C4-2B (cell line): ENCODE measurements at regions not wholly inside any gene's neighbourhood (a gene's known extent, or its start where the extent isn't known, plus 50 kb on each side); places are given as distances from the start of the nearest gene placed in this dataset.

Experiments used
- H3K27ac ChIP-seq: fragments of 450-650 bp; 2 replicates; pipeline ENCODE4 v1.5.1; 2017
- CTCF ChIP-seq: fragments of 450-650 bp; conservative IDR thresholded peaks from 2 replicates; pipeline ENCODE4 v1.5.1; 2017; ENCODE audit warnings: mild to moderate bottlenecking
- ZFX ChIP-seq: fragments of 450-650 bp; IDR thresholded peaks from 2 replicates; pipeline ENCODE4 v1.6.1; 2017

GRCh38 chr6:28597217-28597835 is 71.6 kb downstream of the GPX5 start:
- no peak for TF ChIP-seq ZFX
- TF ChIP-seq CTCF, result no peak
- peak overlapping the region; percentile 57; the same call in 1 of the 2 replicates for H3K27ac ChIP-seq

GRCh38 chr6:28597924-28598722 is 72.4 kb downstream of the GPX5 start:
- TF ChIP-seq ZFX (no peak), CTCF (no peak)
- peak overlapping the region; percentile 57 for H3K27ac ChIP-seq

GRCh38 chr6:28598757-28599686 is 73.3 kb downstream of the GPX5 start:
- H3K27ac ChIP-seq, result no peak overlapping the region
- no peak for TF ChIP-seq ZFX
- no peak for TF ChIP-seq CTCF

- H3K27ac ChIP-seq, result no peak overlapping the region
- TF ChIP-seq ZFX (no peak), CTCF (no peak)
Measured at GRCh38 chr6:28600245-28600644, 74.6 kb downstream of the GPX5 start.

GRCh38 chr6:28603891-28604290 is 78.2 kb downstream of the GPX5 start:
- TF ChIP-seq CTCF (no peak), ZFX (no peak)
- H3K27ac ChIP-seq, result no peak overlapping the region

GRCh38 chr6:28606424-28607391 is 81.0 kb downstream of the GPX5 start:
- TF ChIP-seq ZFX, result no peak
- peak; percentile 61 for TF ChIP-seq CTCF
- peak overlapping the region; percentile 10 for H3K27ac ChIP-seq
